ENCODE measurements at regions not wholly inside any gene's neighbourhood (a gene's known extent, or its start where the extent isn't known, plus 50 kb on each side); places are given as distances from the start of the nearest gene placed in this dataset.

DNA sequence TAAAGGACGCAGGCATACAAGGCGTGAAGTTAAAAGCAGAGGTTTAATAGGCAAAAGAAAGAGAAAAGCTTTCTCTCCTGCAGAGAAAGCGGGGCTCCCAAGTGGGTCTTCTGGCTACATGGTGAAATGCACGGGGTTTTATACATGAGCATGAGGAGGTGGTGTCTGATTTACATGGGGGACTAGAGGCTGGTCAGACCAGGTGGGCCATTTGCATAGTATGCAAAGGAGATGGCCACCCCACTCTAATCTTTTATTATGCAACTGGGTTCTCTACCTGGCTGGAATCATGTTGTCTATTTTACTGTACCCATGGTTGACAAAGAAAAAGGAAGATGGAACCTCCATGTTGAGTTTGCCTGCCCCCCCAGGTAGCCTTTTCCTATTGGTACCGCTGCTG lies 356.2 kb downstream of the KCNJ3 start:
- H3K4me3 ChIP-seq (ENCODE audit: low read length), result no peak overlapping the region
- H3K36me3 ChIP-seq (ENCODE audit: control insufficient read depth, insufficient read depth, low read length), result no peaks in the 10 kb centered on the region
- H3K4me1 ChIP-seq (ENCODE audit: control insufficient read depth, insufficient read depth, low read length), result no peaks in the 10 kb centered on the region
- no CpG with 5 or more reads among the region's 5 CpGs for WGBS (ENCODE audit: insufficient coverage, low lambda C conversion rate)
- no peak overlapping the region for H3K27ac ChIP-seq (ENCODE audit: low read length)
- DNase-seq, result no peak
- no peaks in the 10 kb centered on the region for H3K27me3 ChIP-seq (ENCODE audit: control insufficient read depth, insufficient read depth, low read length)
- H3K9me3 ChIP-seq (ENCODE audit: control insufficient read depth, low read depth, low read length), result no peaks in the 10 kb centered on the region

DNA sequence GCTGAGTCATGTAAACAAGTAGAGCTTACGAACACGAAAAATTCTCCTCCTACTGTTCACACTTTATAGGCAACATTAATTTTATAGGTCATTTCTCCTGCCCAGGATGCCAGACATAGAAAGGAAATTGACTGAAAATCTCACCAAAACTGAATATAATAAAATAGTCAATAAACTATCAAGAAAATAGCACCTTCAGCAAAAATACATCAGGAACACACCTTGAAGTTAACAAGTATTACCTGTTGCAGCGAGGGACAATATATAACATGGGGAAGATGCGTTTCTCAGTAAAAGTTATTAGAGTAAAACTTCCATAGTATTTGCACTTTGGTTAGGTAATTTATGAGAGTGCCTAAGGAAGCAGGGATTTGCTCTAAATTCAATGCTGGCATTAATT lies 344.6 kb downstream of the KCNJ3 start:
- H3K36me3 ChIP-seq (ENCODE audit: control insufficient read depth, insufficient read depth, low read length), result no peaks in the 10 kb centered on the region
- WGBS (ENCODE audit: insufficient coverage, low lambda C conversion rate), result no CpG with 5 or more reads among the region's 4 CpGs
- no peak overlapping the region for H3K27ac ChIP-seq (ENCODE audit: low read length)
- DNase-seq, result no peak
- no peaks in the 10 kb centered on the region for H3K9me3 ChIP-seq (ENCODE audit: control insufficient read depth, low read depth, low read length)
- no peaks in the 10 kb centered on the region for H3K4me1 ChIP-seq (ENCODE audit: control insufficient read depth, insufficient read depth, low read length)
- no peaks in the 10 kb centered on the region for H3K27me3 ChIP-seq (ENCODE audit: control insufficient read depth, insufficient read depth, low read length)
- H3K4me3 ChIP-seq (ENCODE audit: low read length), result no peak overlapping the region

GRCh38 chr2:155035308-155035707 lies 336.8 kb downstream of the KCNJ3 start:
- Histone ChIP-seq H3K4me3 (ENCODE audit: low read length) (no peak overlapping the region), H3K27me3 (ENCODE audit: control insufficient read depth, insufficient read depth, low read length) (no peaks in the 10 kb centered on the region), H3K36me3 (ENCODE audit: control insufficient read depth, insufficient read depth, low read length) (no peaks in the 10 kb centered on the region), H3K4me1 (ENCODE audit: control insufficient read depth, insufficient read depth, low read length) (no peaks in the 10 kb centered on the region), H3K9me3 (ENCODE audit: control insufficient read depth, low read depth, low read length) (no peaks in the 10 kb centered on the region), H3K27ac (ENCODE audit: low read length) (no peak overlapping the region)
- DNase-seq, result no peak

- Histone ChIP-seq H3K36me3 (ENCODE audit: control insufficient read depth, insufficient read depth, low read length) (no peaks in the 10 kb centered on the region), H3K4me3 (ENCODE audit: low read length) (no peak overlapping the region), H3K4me1 (ENCODE audit: control insufficient read depth, insufficient read depth, low read length) (no peaks in the 10 kb centered on the region), H3K27me3 (ENCODE audit: control insufficient read depth, insufficient read depth, low read length) (no peaks in the 10 kb centered on the region), H3K9me3 (ENCODE audit: control insufficient read depth, low read depth, low read length) (no peaks in the 10 kb centered on the region), H3K27ac (ENCODE audit: low read length) (no peak overlapping the region)
- no peak for DNase-seq
Measured at GRCh38 chr2:155033652-155034051, 335.2 kb downstream of the KCNJ3 start.

DNA sequence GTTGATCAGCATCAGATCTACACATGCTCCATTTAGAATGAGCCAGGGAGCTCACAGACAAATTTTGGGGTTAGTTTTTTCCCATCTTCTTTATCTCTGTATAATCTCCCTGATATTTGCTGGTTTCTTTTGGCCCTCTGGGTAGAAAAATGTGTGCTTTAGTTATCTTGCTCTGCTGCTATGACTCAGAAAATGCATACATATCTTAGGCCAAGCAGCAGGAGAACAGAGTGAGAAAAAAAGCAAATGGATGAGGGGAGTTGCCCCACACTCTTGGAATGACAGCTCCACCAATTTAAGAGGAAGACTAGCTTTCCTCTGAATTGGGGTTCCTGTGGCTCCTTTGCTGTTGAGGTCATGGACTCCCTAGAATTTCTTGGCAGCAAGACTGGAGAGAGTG lies 331.8 kb downstream of the KCNJ3 start:
- no peak for DNase-seq
- no peaks in the 10 kb centered on the region for H3K4me1 ChIP-seq (ENCODE audit: control insufficient read depth, insufficient read depth, low read length)
- no peaks in the 10 kb centered on the region for H3K9me3 ChIP-seq (ENCODE audit: control insufficient read depth, low read depth, low read length)
- no peaks in the 10 kb centered on the region for H3K27me3 ChIP-seq (ENCODE audit: control insufficient read depth, insufficient read depth, low read length)
- no peaks in the 10 kb centered on the region for H3K36me3 ChIP-seq (ENCODE audit: control insufficient read depth, insufficient read depth, low read length)
- H3K27ac ChIP-seq (ENCODE audit: low read length), result no peak overlapping the region
- no peak overlapping the region for H3K4me3 ChIP-seq (ENCODE audit: low read length)

- no peak overlapping the region for H3K27ac ChIP-seq (ENCODE audit: low read length)
- no peaks in the 10 kb centered on the region for H3K36me3 ChIP-seq (ENCODE audit: control insufficient read depth, insufficient read depth, low read length)
- no peaks in the 10 kb centered on the region for H3K4me1 ChIP-seq (ENCODE audit: control insufficient read depth, insufficient read depth, low read length)
- no peak overlapping the region for H3K4me3 ChIP-seq (ENCODE audit: low read length)
- DNase-seq, result no peak
- no peaks in the 10 kb centered on the region for H3K27me3 ChIP-seq (ENCODE audit: control insufficient read depth, insufficient read depth, low read length)
- H3K9me3 ChIP-seq (ENCODE audit: control insufficient read depth, low read depth, low read length), result no peaks in the 10 kb centered on the region
- 100% methylated on average over 1 of the region's 1 CpG for WGBS (ENCODE audit: insufficient coverage, low lambda C conversion rate)
Measured at GRCh38 chr2:155026651-155027174, 328.2 kb downstream of the KCNJ3 start.

DNA sequence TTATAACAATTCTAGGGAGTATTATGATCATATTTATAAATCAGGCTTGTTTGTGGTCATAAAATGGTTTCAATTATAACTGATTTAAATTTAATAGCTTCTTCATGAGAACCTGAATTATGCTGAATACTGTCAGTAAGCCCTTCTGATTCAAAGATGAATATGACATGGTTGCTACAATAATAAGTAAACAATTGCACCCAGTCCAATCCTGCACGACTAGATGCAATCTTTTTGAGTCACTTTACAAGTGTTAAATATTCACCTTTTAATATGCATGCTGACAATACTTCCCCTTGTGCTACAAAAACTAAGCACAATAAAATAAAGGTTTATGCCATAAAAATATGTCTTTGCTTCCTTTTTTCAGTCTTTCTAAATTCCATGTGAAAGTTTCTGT lies 325.2 kb downstream of the KCNJ3 start:
- H3K4me1 ChIP-seq (ENCODE audit: control insufficient read depth, insufficient read depth, low read length), result no peaks in the 10 kb centered on the region
- no peak overlapping the region for H3K27ac ChIP-seq (ENCODE audit: low read length)
- H3K4me3 ChIP-seq (ENCODE audit: low read length), result no peak overlapping the region
- H3K9me3 ChIP-seq (ENCODE audit: control insufficient read depth, low read depth, low read length), result no peaks in the 10 kb centered on the region
- WGBS (ENCODE audit: insufficient coverage, low lambda C conversion rate), result no CpG with 5 or more reads among the region's 1 CpG
- H3K27me3 ChIP-seq (ENCODE audit: control insufficient read depth, insufficient read depth, low read length), result no peaks in the 10 kb centered on the region
- H3K36me3 ChIP-seq (ENCODE audit: control insufficient read depth, insufficient read depth, low read length), result no peaks in the 10 kb centered on the region
- no peak for DNase-seq

GRCh38 chr2:155022531-155022930 lies 324.0 kb downstream of the KCNJ3 start:
- DNase-seq, result no peak
- Histone ChIP-seq H3K27me3 (ENCODE audit: control insufficient read depth, insufficient read depth, low read length) (no peaks in the 10 kb centered on the region), H3K9me3 (ENCODE audit: control insufficient read depth, low read depth, low read length) (no peaks in the 10 kb centered on the region), H3K27ac (ENCODE audit: low read length) (no peak overlapping the region), H3K4me1 (ENCODE audit: control insufficient read depth, insufficient read depth, low read length) (no peaks in the 10 kb centered on the region), H3K4me3 (ENCODE audit: low read length) (no peak overlapping the region), H3K36me3 (ENCODE audit: control insufficient read depth, insufficient read depth, low read length) (no peaks in the 10 kb centered on the region)

GRCh38 chr2:155021618-155022017 lies 323.1 kb downstream of the KCNJ3 start:
- H3K27ac ChIP-seq (ENCODE audit: low read length), result no peak overlapping the region
- H3K9me3 ChIP-seq (ENCODE audit: control insufficient read depth, low read depth, low read length), result no peaks in the 10 kb centered on the region
- H3K36me3 ChIP-seq (ENCODE audit: control insufficient read depth, insufficient read depth, low read length), result no peaks in the 10 kb centered on the region
- no peak for DNase-seq
- H3K4me1 ChIP-seq (ENCODE audit: control insufficient read depth, insufficient read depth, low read length), result no peaks in the 10 kb centered on the region
- no peak overlapping the region for H3K4me3 ChIP-seq (ENCODE audit: low read length)
- H3K27me3 ChIP-seq (ENCODE audit: control insufficient read depth, insufficient read depth, low read length), result no peaks in the 10 kb centered on the region
- 100% methylated on average over 1 of the region's 1 CpG for WGBS (ENCODE audit: insufficient coverage, low lambda C conversion rate)

DNA sequence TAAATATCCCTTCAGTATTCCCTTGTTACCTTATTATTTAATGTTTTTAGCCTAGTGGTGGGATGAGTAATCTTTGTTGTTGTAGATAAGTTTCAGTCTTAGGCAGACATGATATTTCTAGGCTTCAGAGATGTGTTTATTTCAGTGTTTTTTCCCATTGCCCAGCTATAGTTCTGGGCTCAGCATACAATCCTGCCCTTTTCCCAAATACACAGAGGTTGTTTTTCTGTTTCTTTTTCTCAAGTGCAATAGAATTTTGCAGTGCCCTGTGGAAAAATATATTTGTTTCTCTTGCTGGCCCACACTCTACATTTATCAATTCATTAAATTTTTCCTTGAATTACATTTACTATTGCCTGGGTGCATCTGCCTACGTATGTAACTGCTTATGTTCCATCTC lies 321.8 kb downstream of the KCNJ3 start:
- no peak for DNase-seq
- Histone ChIP-seq H3K4me1 (ENCODE audit: control insufficient read depth, insufficient read depth, low read length) (no peaks in the 10 kb centered on the region), H3K36me3 (ENCODE audit: control insufficient read depth, insufficient read depth, low read length) (no peaks in the 10 kb centered on the region), H3K4me3 (ENCODE audit: low read length) (no peak overlapping the region), H3K27me3 (ENCODE audit: control insufficient read depth, insufficient read depth, low read length) (no peaks in the 10 kb centered on the region), H3K27ac (ENCODE audit: low read length) (no peak overlapping the region), H3K9me3 (ENCODE audit: control insufficient read depth, low read depth, low read length) (no peaks in the 10 kb centered on the region)
- 50% methylated on average over 1 of the region's 1 CpG for whole genome bisulfite sequencing (ENCODE audit: insufficient coverage, low lambda C conversion rate)

GRCh38 chr2:155010925-155011324 lies 312.4 kb downstream of the KCNJ3 start:
- no peaks in the 10 kb centered on the region for H3K9me3 ChIP-seq (ENCODE audit: control insufficient read depth, low read depth, low read length)
- no peak for DNase-seq
- no CpG with 5 or more reads among the region's 2 CpGs for WGBS (ENCODE audit: insufficient coverage, low lambda C conversion rate)
- H3K36me3 ChIP-seq (ENCODE audit: control insufficient read depth, insufficient read depth, low read length), result no peaks in the 10 kb centered on the region
- no peaks in the 10 kb centered on the region for H3K27me3 ChIP-seq (ENCODE audit: control insufficient read depth, insufficient read depth, low read length)
- H3K4me1 ChIP-seq (ENCODE audit: control insufficient read depth, insufficient read depth, low read length), result no peaks in the 10 kb centered on the region
- no peak overlapping the region for H3K27ac ChIP-seq (ENCODE audit: low read length)
- H3K4me3 ChIP-seq (ENCODE audit: low read length), result no peak overlapping the region
